Liver (tissue), 8 donors: ENCODE measurements at regions not wholly inside any gene's neighbourhood (a gene's known extent, or its start where the extent isn't known, plus 50 kb on each side); places are given as distances from the start of the nearest gene placed in this dataset.

Experiments
- DNase-seq: peaks from one replicate; pipeline ENCODE4 v3.0.0-alpha.2; 2017; ENCODE audit warnings: low spot score
- H3K27ac ChIP-seq, 2 donors: one replicate each; pipeline ENCODE4 v1.7.0; 2013; ENCODE audit warnings: inconsistent platforms in 2 of 2, low read length in 2 of 2, control low read depth in 1 of 2, low read depth in 1 of 2, mild to moderate bottlenecking in 1 of 2
- H3K27me3 ChIP-seq, 4 donors: one replicate each; pipeline versions ENCODE4 v1.6.1 to v1.7.0; 2013; ENCODE audit warnings: low read length in 3 of 4, inconsistent platforms in 1 of 4, mild to moderate bottlenecking in 1 of 4, moderate library complexity in 1 of 4; ENCODE audit not compliant: control insufficient read depth in 4 of 4, insufficient read depth in 4 of 4
- H3K36me3 ChIP-seq, 4 donors: one replicate each; pipeline versions ENCODE4 v1.6.1 to v1.7.0; 2013; ENCODE audit warnings: low read length in 3 of 4, mild to moderate bottlenecking in 3 of 4, low read depth in 1 of 4, moderate library complexity in 1 of 4; ENCODE audit not compliant: control insufficient read depth in 4 of 4, insufficient read depth in 3 of 4
- H3K4me1 ChIP-seq, 4 donors: one replicate each; pipeline versions ENCODE4 v1.6.1 to v1.7.0; 2013; ENCODE audit warnings: low read length in 3 of 4, mild to moderate bottlenecking in 3 of 4, moderate library complexity in 1 of 4; ENCODE audit not compliant: control insufficient read depth in 4 of 4, insufficient read depth in 4 of 4
- H3K4me3 ChIP-seq, 3 donors: one replicate each; pipeline versions ENCODE4 v1.6.1 to v1.7.0; 2013; ENCODE audit warnings: low read length in 3 of 3, control low read depth in 1 of 3, low read depth in 1 of 3, mild to moderate bottlenecking in 1 of 3
- H3K9ac ChIP-seq, 2 donors: one replicate each; pipeline ENCODE4 v1.7.0; 2013; ENCODE audit warnings: low read length in 2 of 2, mild to moderate bottlenecking in 2 of 2, moderate library complexity in 2 of 2, control low read depth in 1 of 2, low read depth in 1 of 2
- H3K9me3 ChIP-seq, 4 donors: one replicate each; pipeline versions ENCODE4 v1.6.1 to v1.7.0; 2013; ENCODE audit warnings: low read length in 3 of 4; ENCODE audit not compliant: control insufficient read depth in 4 of 4
- ATF3 ChIP-seq: IDR thresholded peaks from 2 replicates; pipeline ENCODE4 v1.6.1; 2016; ENCODE audit warnings: antibody characterized with exemption
- CTCF ChIP-seq: fragments of 150-350 bp; IDR thresholded peaks from 2 replicates; pipeline ENCODE4 v1.5.1; 2017; ENCODE audit warnings: improper control_type of control experiment, low read depth, low read length; ENCODE audit not compliant: missing input control
- EGR1 ChIP-seq, 2 donors: IDR thresholded peaks; 2 replicates each; pipeline ENCODE4 v1.6.1; 2016 to 2018; ENCODE audit warnings: antibody characterized with exemption in 2 of 2, low read depth in 2 of 2
- FOXA1 ChIP-seq: IDR thresholded peaks from 2 replicates; pipeline ENCODE4 v1.6.1; 2016; ENCODE audit warnings: antibody characterized with exemption
- FOXA2 ChIP-seq: IDR thresholded peaks from 2 replicates; pipeline ENCODE4 v1.6.1; 2016; ENCODE audit warnings: antibody characterized with exemption
- HNF4A ChIP-seq, 2 donors: conservative IDR thresholded peaks; 2 replicates each; pipeline ENCODE4 v1.6.1; 2016; ENCODE audit warnings: antibody characterized with exemption in 2 of 2, mild to moderate bottlenecking in 2 of 2
- HNF4G ChIP-seq: IDR thresholded peaks from 2 replicates; pipeline ENCODE4 v1.6.1; 2016; ENCODE audit warnings: antibody characterized with exemption
- RAD21 ChIP-seq, 2 donors: IDR thresholded peaks; 2 replicates each; pipeline ENCODE4 v1.6.1; 2016; ENCODE audit warnings: antibody characterized with exemption in 2 of 2, mild to moderate bottlenecking in 2 of 2
- RXRA ChIP-seq, 2 donors: IDR thresholded peaks; 2 replicates each; pipeline ENCODE4 v1.6.1; 2017 to 2018; ENCODE audit warnings: antibody characterized with exemption in 2 of 2, mild to moderate bottlenecking in 1 of 2
- SP1 ChIP-seq: IDR thresholded peaks from 2 replicates; pipeline ENCODE4 v1.6.1; 2018; ENCODE audit warnings: antibody characterized with exemption, mild to moderate bottlenecking
- ZBTB33 ChIP-seq: IDR thresholded peaks from 2 replicates; pipeline ENCODE4 v1.6.1; 2016; ENCODE audit warnings: antibody characterized with exemption
- WGBS: extraction: QIAGEN DNeasy Blood & Tissue Kit; methylation state at CpG from one replicate; pipeline ENCODE4 v1.1.7; 2013; 5-methylcytosine and 5-hydroxymethylcytosine counted together
- donor health status: healthy.
- donor health status: healthy.
- donor health status: healthy.
- donor health status: healthy.
- donor health status: healthy.

GRCh38 chr22:27101288-27101687, 443.9 kb downstream of the MIAT start:
- H3K4me1 ChIP-seq: no peaks in the 10 kb centered on the region
- WGBS: 55% methylated on average over 1 of the region's 1 CpG
- peaks cover 0 to 13% (median 1%) of the 10 kb centered on the region in 4 donors for H3K27me3 ChIP-seq
- no peak overlapping the region for H3K9ac ChIP-seq
- H3K4me3 ChIP-seq: no peak overlapping the region
- no peaks in the 10 kb centered on the region for H3K36me3 ChIP-seq
- no peak for TF ChIP-seq ZBTB33
- no peak for TF ChIP-seq EGR1 (IDR thresholded peaks at IDR 0.05; ENCODE audit: low read depth in 2 of 2)
- TF ChIP-seq CTCF: no peak
- TF ChIP-seq HNF4A (conservative IDR thresholded peaks at IDR 0.05): no peak
- no peak for TF ChIP-seq HNF4G
- TF ChIP-seq FOXA1: no peak
- no peak for TF ChIP-seq ATF3
- no peaks in the 10 kb centered on the region for H3K9me3 ChIP-seq
- no peak for DNase-seq
- no peak overlapping the region for H3K27ac ChIP-seq

GRCh38 chr22:27104449-27104848, 447.1 kb downstream of the MIAT start:
- TF ChIP-seq SP1: no peak
- TF ChIP-seq FOXA1: no peak
- TF ChIP-seq FOXA2: no peak
- no peak for TF ChIP-seq HNF4A (conservative IDR thresholded peaks at IDR 0.05)
- no peak for TF ChIP-seq RAD21 (IDR thresholded peaks at IDR 0.05)
- no peak for TF ChIP-seq CTCF
- no peak for TF ChIP-seq RXRA (IDR thresholded peaks at IDR 0.05)
- no peak overlapping the region for H3K27ac ChIP-seq
- no peak overlapping the region for H3K4me3 ChIP-seq
- H3K9me3 ChIP-seq: no peaks in the 10 kb centered on the region
- peaks cover 0 to 5% (median 0%) of the 10 kb centered on the region in 4 donors for H3K4me1 ChIP-seq
- no peaks in the 10 kb centered on the region for H3K36me3 ChIP-seq
- H3K27me3 ChIP-seq: peaks cover 0 to 13% (median 0%) of the 10 kb centered on the region in 4 donors
- WGBS: 62% methylated on average over 3 of the region's 3 CpGs
- H3K9ac ChIP-seq: no peak overlapping the region
- DNase-seq: no peak
